HG03442 (cell line): ENCODE measurements at regions not wholly inside any gene's neighbourhood (a gene's known extent, or its start where the extent isn't known, plus 50 kb on each side); places are given as distances from the start of the nearest gene placed in this dataset.
"Not testable (repeated sequence)": the region's sequence is repeated elsewhere in the genome, so short reads cannot be mapped to it uniquely, and the experiment has no call there.

Source experiments
- ATAC-seq: cut with Tn5 transposase; IDR thresholded peaks from one replicate; pipeline ENCODE4 v1.9.1; 2021; ENCODE audit warnings: mild to moderate bottlenecking, moderate library complexity; ENCODE audit not compliant: unreplicated experiment

DNA sequence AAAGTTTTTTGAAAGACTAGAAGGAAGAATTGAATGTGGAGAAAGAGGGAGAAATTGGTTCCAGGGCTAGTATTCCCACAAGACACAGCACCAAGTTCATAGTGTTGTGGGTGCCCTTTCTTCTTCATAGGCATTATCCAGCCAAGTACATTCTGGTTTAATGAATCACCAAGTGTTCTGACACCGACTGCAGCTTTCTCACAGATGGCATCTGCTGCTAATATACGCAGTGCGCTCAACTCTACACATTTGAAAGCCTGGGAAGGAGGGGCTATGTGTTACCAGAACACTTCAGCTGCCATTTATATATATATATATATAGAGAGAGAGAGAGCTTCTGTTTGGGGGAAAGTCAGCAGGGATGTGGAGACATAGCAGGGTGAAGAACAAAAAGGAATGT lies 1168.4 kb downstream of the GATA3 start:
- ATAC-seq: no peak

GRCh38 chr10:9227679-9228365 lies 1173.3 kb downstream of the GATA3 start:
- ATAC-seq: no peak

DNA sequence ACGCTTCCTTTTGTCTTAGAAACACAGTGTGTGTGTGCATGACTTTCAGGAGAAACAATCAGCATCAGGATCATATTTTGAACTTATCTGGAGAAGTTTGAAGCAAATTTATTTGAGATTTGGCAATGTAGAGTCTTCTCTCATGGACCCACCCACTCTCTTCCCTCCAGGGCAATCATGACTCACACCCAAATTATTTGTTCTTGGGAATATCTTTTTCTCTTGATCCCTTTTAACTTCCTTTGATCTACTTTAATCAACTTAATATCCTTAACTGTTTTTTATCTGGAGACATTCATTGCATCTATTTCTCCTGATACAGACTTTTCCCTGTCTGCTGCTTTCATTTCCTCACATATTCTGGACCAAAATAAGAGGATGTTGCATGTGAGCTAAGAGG lies 1174.3 kb downstream of the GATA3 start:
- ATAC-seq: no peak

- no peak for ATAC-seq
Observed at GRCh38 chr10:9229702-9230244, 1175.3 kb downstream of the GATA3 start.

DNA sequence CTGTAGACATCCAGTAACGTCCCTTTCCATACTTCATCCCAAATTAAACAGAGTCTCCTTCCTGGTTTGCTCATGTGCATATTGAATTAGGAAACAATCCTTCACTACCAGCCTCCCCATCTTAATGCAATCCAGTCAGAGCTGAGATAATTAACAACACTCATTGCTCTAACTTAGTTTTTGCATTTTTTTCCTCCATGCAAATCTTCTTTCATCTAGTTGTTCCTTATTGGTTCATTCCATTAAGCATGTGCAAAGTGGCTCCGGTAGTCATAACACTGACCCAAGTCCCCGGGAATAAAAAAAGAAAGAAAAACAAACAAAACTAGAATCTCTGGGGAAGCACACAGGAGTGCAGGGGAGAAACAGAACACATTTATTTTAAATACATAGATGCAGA lies 1176.1 kb downstream of the GATA3 start:
- no peak for ATAC-seq

DNA sequence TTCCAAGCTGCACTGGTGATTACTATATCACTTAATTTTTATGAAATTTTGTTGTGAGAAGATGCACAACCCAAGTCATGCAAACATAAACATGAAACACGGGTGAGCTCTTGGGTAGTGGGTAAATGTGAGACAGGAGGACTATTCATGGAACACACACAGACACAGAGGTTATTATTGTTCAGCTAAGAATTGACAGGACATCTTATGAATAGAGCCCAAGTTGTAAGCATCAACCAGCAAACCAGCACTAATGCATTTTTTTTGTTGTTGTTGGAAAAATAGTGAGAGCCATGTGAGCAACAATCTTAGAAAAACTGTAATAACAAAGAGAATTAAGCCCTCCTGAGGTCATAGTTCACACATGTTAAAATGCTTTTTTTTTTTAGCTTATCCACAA lies 1179.7 kb downstream of the GATA3 start:
- no peak for ATAC-seq

GRCh38 chr10:9238041-9238440 lies 1183.6 kb downstream of the GATA3 start:
- no peak for ATAC-seq

DNA sequence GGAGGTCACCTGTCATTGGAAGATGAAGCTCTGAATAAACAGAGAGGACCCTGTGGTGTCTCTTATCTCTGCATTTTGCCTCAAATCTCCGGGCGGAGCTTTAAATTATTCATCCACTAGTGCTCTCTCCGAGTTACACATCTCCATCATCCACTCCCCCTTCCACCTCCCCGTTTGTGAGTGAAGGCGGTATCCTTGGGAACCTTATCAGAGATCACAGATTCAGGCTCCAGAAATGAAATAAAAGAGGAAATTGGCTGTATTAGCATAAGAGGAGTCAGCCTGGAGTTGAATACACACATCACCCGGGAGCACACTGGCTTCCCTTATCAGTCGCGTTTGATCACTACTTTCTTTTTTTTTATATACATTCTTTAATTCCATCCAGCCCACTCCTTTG lies 1184.8 kb downstream of the GATA3 start:
- no peak for ATAC-seq

GRCh38 chr10:9243941-9244411 lies 1189.5 kb downstream of the GATA3 start:
- ATAC-seq: no peak

- ATAC-seq: no peak
Observed at GRCh38 chr10:9244864-9245263, 1190.4 kb downstream of the GATA3 start.

GRCh38 chr10:9253121-9253520 lies 1198.6 kb downstream of the GATA3 start:
- no peak for ATAC-seq

GRCh38 chr10:9254353-9254752 lies 1199.9 kb downstream of the GATA3 start:
- ATAC-seq: no peak

GRCh38 chr10:9260690-9261089 lies 1206.2 kb downstream of the GATA3 start:
- ATAC-seq: no peak

DNA sequence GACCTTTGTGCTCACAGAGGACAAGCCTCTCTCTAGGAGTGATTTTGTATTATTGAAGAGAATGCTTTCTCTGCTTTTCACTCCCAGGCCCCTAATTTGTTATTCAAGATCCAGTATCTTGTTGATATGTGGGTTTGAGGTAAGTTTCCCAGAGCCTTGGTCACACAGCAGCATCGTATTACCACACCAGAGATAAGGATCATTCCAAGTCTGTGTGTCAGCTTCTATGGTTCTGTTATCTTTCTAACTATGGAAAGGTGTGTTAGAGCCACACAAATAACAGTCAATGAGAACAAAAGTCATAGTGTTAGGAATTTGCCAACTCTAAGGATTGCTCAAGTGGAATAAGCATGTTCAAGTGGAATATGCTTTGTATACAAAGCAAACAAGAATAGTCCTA lies 1208.3 kb downstream of the GATA3 start:
- no peak for ATAC-seq

GRCh38 chr10:9268176-9268575 lies 1213.7 kb downstream of the GATA3 start:
- no peak for ATAC-seq

- ATAC-seq: not testable (repeated sequence)
Observed at GRCh38 chr10:9273126-9273833, 1218.8 kb downstream of the GATA3 start.

DNA sequence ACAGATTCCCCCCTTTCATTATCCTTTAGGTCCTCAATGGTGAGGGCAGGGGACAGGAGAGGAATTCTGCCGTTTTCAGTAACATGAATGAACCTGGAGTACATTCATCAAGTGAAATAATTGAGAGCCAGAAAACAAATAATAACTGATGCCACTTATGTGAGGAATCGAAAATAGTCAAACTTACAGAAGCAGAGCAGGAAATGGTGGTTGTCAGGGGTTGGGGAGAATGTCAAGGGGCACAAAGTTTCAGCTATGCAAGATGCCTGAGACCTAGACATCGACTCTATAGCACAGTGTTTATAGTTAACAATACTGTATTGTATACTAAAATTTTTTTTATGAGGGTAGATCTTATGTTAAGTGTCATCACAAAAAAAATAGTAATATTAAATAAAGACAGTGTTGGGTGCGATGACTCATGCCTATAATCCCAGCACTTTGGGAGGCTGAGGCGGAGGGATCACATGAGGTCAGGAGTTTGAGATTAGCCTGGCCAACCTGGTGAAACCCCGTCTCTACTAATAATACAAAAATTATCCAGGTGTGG lies 1219.8 kb downstream of the GATA3 start:
- ATAC-seq: no peak

DNA sequence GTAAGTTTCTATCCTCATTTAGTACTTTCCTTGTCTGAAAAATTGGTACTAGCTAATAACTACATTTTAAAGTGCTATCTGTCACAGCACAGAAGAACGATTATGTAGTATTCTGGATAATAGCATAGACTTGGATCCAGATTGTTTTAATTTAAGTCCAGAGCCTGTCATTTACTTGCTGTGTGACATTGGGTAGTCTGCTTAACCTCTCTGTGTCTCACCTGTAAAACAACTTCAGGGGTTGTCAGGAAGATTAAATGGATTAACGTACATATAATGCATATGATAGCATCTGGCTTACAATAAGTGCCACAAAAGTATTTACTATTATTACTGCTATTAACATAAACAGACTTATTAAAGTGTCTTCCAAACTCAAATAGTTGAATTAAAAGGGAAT lies 1221.4 kb downstream of the GATA3 start:
- no peak for ATAC-seq

DNA sequence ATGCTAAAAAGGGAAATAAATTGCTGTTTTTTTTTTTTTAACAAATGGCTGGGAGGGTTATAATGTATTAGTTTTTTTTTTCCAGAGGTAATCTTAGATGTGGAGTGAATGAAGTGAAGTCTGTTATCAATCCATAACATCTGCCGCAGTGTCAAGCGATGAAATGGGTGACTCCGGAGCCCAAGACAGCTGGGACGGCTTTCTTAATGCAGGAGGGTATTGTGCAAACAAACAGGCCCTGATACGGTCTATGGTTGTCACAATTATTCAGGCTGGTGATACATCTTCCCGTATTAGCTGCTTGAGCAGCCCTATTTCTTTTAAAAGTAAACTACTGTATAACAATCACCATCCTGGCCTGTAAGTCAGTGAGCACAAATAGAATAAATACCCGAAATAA lies 1231.2 kb downstream of the GATA3 start:
- ATAC-seq: no peak

GRCh38 chr10:9289811-9290210 lies 1235.3 kb downstream of the GATA3 start:
- no peak for ATAC-seq

- no peak for ATAC-seq
Observed at GRCh38 chr10:9291081-9291480, 1236.6 kb downstream of the GATA3 start.

DNA sequence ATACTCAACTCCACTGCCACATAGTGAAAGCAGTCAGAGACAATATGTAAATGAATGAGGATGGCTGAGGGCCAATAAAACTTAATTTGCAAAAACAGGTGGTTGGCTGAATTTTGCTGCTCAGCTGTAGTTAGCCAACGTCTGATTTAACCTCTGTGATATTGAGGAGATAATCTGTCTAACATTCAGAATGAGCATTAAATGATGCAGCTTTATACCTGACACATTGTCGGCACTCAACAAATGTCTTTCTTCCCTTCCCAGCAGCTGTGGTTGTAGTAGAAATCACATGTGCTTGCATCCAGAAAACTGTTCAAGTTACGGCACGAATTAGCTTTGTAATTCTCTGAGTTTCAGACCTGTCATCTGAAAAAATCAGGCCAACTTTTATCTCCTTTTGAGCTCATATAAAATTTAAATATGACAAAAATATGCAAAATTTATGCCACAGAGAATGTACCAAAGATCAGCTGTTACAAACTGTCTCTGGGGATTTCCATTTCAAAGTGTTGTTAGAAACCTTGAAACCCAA lies 1239.7 kb downstream of the GATA3 start:
- no peak for ATAC-seq
